ENCODE measurements at regions not wholly inside any gene's neighbourhood (a gene's known extent, or its start where the extent isn't known, plus 50 kb on each side); places are given as distances from the start of the nearest gene placed in this dataset.
A peak's percentile ranks its signal among the peaks of the same experiment; 100 is the strongest.

- peak overlapping the region; percentile 56 for H3K4me3 Mint-ChIP-seq
- peaks cover 3% of the 10 kb centered on the region for H3K9me3 Mint-ChIP-seq
- ATAC-seq (ENCODE audit: low read depth) = peak; percentile 95
- peak; percentile 64 for DNase-seq
- no peaks in the 10 kb centered on the region for H3K36me3 Mint-ChIP-seq
- peak overlapping the region; percentile 87 for H3K27ac Mint-ChIP-seq
- peaks cover 4% of the 10 kb centered on the region for H3K27me3 Mint-ChIP-seq
- POLR2A ChIA-PET = interaction anchor here (0.6 to 1.7 kb wide), 11 partner anchors 23 to 523 kb away, joined by 3 to 7 read pairs (median 3); partner anchors contain the start of genes CD82 and TP53I11
- H3K4me1 Mint-ChIP-seq = peaks cover 39% of the 10 kb centered on the region
Observed at GRCh38 chr11:45079943-45080719, 66.3 kb upstream of the PRDM11 start.

GRCh38 chr11:45082744-45083543, 63.5 kb upstream of the PRDM11 start:
- peaks cover 4% of the 10 kb centered on the region for H3K27me3 Mint-ChIP-seq
- no peak for DNase-seq
- H3K4me1 Mint-ChIP-seq = peaks cover 37% of the 10 kb centered on the region
- H3K27ac Mint-ChIP-seq = no peak overlapping the region
- ATAC-seq (ENCODE audit: low read depth) = no peak
- peaks cover 3% of the 10 kb centered on the region for H3K9me3 Mint-ChIP-seq
- no peak overlapping the region for H3K4me3 Mint-ChIP-seq
- POLR2A ChIA-PET = no interaction called here
- no peaks in the 10 kb centered on the region for H3K36me3 Mint-ChIP-seq

GRCh38 chr11:45083544-45084087, 62.8 kb upstream of the PRDM11 start:
- no peak for ATAC-seq (ENCODE audit: low read depth)
- H3K4me3 Mint-ChIP-seq = no peak overlapping the region
- H3K4me1 Mint-ChIP-seq = peaks cover 37% of the 10 kb centered on the region
- peak overlapping the region; percentile 2 for H3K27ac Mint-ChIP-seq
- H3K9me3 Mint-ChIP-seq = peaks cover 3% of the 10 kb centered on the region
- no peaks in the 10 kb centered on the region for H3K36me3 Mint-ChIP-seq
- POLR2A ChIA-PET = no interaction called here
- H3K27me3 Mint-ChIP-seq = no peaks in the 10 kb centered on the region
- no peak for DNase-seq

DNA sequence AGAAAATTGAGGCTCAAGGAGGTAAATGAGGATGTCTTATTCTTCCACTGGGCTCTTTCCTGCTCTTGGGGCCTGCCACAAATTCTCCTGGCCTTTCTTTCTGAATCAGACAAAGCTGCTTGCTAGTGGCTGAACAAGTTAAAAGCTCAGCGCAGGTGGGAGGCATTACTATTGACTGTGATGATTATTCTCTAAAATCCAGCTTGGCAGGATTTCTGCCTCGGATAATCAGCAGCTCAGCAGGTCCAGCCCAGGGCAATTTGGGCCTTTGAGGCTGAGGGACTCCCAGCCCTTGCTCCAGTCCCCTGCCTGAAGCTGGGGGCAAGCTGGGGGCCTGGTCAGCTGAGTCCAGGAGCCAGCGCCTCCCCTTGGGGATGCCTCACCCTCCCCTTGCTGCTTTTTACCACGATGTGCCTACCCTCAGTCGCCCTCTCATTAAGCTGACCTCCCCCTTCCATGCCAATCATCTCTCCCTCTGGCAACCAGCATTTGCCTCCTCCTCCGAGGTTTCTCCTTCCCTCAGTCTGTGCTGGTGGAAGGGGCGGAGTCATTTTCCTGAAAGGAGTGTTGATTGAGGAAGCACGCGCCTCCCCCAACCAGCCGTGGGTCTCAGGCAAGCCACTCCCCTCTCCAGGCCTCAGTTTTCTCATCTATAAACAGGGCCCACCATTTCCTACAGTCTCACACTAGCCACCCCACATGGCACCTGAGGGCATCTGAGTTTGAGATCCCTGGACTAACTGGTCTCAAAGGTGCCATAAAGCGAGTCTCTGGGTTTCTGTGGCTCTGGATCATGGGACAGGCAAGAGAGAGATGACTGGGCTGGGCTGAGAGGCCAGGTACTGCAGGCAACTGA, 60.6 kb upstream of the PRDM11 start:
- POLR2A ChIA-PET = no interaction called here
- peaks cover 21% of the 10 kb centered on the region for H3K4me1 Mint-ChIP-seq

GRCh38 chr11:45086526-45086925, 59.9 kb upstream of the PRDM11 start:
- DNase-seq (no peak), ATAC-seq (ENCODE audit: low read depth) (no peak)
- POLR2A ChIA-PET = no interaction called here
- Mint-ChIP-seq H3K36me3 (no peaks in the 10 kb centered on the region), H3K4me3 (no peak overlapping the region), H3K27me3 (peaks cover 7% of the 10 kb centered on the region), H3K9me3 (peaks cover 1% of the 10 kb centered on the region), H3K27ac (no peak overlapping the region), H3K4me1 (peaks cover 21% of the 10 kb centered on the region)

More for the DNA sequence above, 60.6 kb upstream of the PRDM11 start:
- Mint-ChIP-seq H3K9me3 (peaks cover 3% of the 10 kb centered on the region), H3K27ac (no peak overlapping the region), H3K36me3 (no peaks in the 10 kb centered on the region), H3K27me3 (peaks cover 7% of the 10 kb centered on the region), H3K4me3 (no peak overlapping the region)
- ATAC-seq (ENCODE audit: low read depth) (no peak), DNase-seq (no peak)

GRCh38 chr11:45087086-45087899, 59.1 kb upstream of the PRDM11 start:
- peaks cover 7% of the 10 kb centered on the region for H3K27me3 Mint-ChIP-seq
- no peaks in the 10 kb centered on the region for H3K36me3 Mint-ChIP-seq
- peaks cover 21% of the 10 kb centered on the region for H3K4me1 Mint-ChIP-seq
- peak overlapping the region; percentile 23 for H3K27ac Mint-ChIP-seq
- POLR2A ChIA-PET = no interaction called here
- no peak overlapping the region for H3K4me3 Mint-ChIP-seq
- ATAC-seq (ENCODE audit: low read depth) (no peak), DNase-seq (no peak)
- H3K9me3 Mint-ChIP-seq = no peaks in the 10 kb centered on the region

DNA sequence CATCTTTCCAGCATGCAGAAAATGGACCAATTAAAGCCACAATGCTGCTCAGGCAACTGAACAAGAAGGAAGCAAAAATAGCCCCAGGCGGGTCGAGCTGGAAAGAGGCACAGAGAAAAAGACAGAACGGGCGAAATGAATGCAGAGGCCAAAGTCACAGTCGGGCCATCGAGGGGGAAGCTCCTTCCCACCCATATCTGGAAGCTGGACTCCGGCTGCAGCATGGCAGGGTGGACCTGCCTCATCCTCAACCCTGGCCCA, 58.6 kb upstream of the PRDM11 start:
- POLR2A ChIA-PET = no interaction called here
- ATAC-seq (ENCODE audit: low read depth) (no peak), DNase-seq (no peak)
- Mint-ChIP-seq H3K36me3 (no peaks in the 10 kb centered on the region), H3K4me1 (peaks cover 18% of the 10 kb centered on the region), H3K9me3 (no peaks in the 10 kb centered on the region), H3K27me3 (peaks cover 7% of the 10 kb centered on the region), H3K4me3 (no peak overlapping the region), H3K27ac (no peak overlapping the region)

DNA sequence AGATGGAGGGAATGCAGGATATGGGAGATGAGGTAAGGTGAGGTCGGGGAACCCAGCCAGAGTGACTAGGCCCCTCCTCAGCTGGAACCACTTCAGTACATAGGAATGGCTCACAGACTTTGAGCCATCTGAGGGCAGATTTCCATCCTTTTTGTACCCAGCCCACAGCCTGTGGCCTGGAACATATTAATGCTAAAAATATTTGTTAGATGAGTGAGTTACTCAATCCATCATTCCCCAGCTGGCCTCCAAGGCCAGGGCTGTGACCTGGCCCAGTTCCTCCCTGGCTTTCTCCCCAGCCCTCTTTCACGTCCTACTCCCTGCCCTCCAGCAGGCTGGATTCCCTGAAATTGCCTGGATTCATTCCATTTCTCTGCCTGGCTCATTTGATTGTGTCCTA, 57.2 kb upstream of the PRDM11 start:
- H3K27ac Mint-ChIP-seq = no peak overlapping the region
- DNase-seq (no peak), ATAC-seq (ENCODE audit: low read depth) (no peak)
- POLR2A ChIA-PET = no interaction called here
- H3K27me3 Mint-ChIP-seq = peaks cover 7% of the 10 kb centered on the region
- H3K4me3 Mint-ChIP-seq = no peak overlapping the region
- no peaks in the 10 kb centered on the region for H3K9me3 Mint-ChIP-seq
- no peaks in the 10 kb centered on the region for H3K36me3 Mint-ChIP-seq
- peaks cover 19% of the 10 kb centered on the region for H3K4me1 Mint-ChIP-seq

- ATAC-seq (ENCODE audit: low read depth) (peak; percentile 45), DNase-seq (no peak)
- Mint-ChIP-seq H3K27ac (peak overlapping the region; percentile 13), H3K4me3 (no peak overlapping the region), H3K4me1 (peaks cover 19% of the 10 kb centered on the region), H3K9me3 (no peaks in the 10 kb centered on the region), H3K36me3 (no peaks in the 10 kb centered on the region), H3K27me3 (peaks cover 7% of the 10 kb centered on the region)
- POLR2A ChIA-PET = no interaction called here
Observed at GRCh38 chr11:45089676-45090499, 56.6 kb upstream of the PRDM11 start.

DNA sequence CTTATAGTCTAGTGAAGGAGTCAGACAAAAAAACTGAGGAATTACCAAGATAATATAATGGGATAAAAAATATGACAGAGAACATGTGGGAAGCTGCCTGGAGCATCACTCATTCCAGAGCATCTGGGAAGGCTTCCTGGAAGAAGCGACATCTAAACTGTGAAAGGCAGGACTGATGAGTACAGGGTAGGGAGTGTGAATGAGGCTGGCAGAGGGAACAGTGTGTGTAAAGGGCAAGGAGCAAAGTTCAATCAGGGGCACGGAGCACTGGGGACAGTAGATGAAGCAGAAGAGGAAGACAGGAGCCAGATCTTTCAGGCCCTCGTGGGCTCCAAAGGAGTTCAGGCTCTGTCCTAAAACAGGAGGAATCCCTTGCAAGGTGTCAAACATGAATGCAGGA, 55.8 kb upstream of the PRDM11 start:
- POLR2A ChIA-PET = no interaction called here
- ATAC-seq (ENCODE audit: low read depth) = no peak
- Mint-ChIP-seq H3K4me3 (no peak overlapping the region), H3K36me3 (no peaks in the 10 kb centered on the region), H3K9me3 (no peaks in the 10 kb centered on the region), H3K4me1 (peaks cover 19% of the 10 kb centered on the region), H3K27ac (no peak overlapping the region), H3K27me3 (peaks cover 10% of the 10 kb centered on the region)
- DNase-seq = no peak

DNA sequence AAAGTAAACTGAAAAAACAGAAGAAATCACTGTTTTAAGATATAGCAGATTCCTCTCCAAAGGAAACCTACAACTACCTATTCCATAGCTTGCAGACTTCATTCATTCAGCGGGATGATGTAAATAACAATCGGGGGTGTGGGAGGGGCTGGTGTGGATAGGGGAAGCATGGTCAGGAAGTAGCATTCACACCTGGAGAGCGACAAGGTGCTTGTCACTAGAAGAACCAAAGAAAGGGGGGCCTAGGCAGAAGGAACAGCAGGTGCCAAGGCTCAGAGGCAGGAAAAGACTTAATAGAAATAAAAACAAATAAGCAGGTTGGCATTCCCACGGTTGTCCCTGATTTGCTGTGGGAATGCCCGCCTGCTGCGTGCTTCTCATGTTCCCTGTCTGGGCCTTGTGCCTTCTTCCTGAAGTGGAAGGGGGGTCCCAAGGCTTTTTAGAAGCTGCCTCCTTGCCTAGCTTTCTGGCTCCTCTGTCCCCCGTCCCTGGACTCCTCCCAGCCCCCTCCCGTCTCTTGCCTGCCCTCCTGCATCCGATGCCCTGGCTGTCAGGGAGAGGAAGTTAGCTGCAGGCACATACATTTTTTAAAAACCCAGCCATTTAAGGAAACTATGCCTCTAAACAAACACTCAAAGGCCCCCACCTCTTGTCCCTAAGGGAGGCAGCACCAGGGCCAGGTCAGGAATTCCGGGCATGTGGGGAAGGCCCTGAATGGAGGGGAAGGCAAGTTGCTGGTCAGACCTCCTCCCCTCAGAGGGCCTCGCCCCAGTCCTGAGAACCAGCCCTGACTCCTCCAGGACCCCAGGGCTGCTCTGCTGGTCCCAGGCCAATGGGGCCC, 54.7 kb upstream of the PRDM11 start:
- no peak for ATAC-seq (ENCODE audit: low read depth)
- no peaks in the 10 kb centered on the region for H3K36me3 Mint-ChIP-seq
- DNase-seq = no peak
- POLR2A ChIA-PET = no interaction called here
- peaks cover 19% of the 10 kb centered on the region for H3K4me1 Mint-ChIP-seq
- no peak overlapping the region for H3K4me3 Mint-ChIP-seq
- H3K27ac Mint-ChIP-seq = no peak overlapping the region
- H3K27me3 Mint-ChIP-seq = peaks cover 10% of the 10 kb centered on the region
- H3K9me3 Mint-ChIP-seq = no peaks in the 10 kb centered on the region
